ENCODE measurements at regions not wholly inside any gene's neighbourhood (a gene's known extent, or its start where the extent isn't known, plus 50 kb on each side); places are given as distances from the start of the nearest gene placed in this dataset.
"Not testable (repeated sequence)": the region's sequence is repeated elsewhere in the genome, so short reads cannot be mapped to it uniquely, and the experiment has no call there.

DNA sequence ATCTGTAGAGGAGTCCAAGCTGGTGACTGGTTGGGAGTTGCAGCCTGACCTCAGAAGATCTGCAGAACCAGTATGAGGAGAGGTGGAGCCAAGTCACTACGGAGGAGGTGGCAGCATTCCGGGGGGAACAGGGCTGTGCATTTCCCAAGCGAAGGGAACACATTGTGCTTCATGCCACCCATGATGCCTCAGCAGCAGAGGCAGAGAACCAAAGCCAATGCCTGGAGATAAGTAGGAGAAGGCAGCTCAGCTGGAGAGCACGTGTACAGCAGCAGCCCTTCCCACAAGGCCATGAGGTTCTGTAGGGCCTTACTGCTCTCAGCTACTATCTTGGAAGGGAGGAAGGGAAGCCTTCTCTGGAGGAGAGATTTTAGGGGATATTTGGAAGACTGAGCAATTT is 67.2 kb upstream of the LRPPRC start:
- WGBS, 2 donors (ENCODE audit: low coverage in 1 of 2): 83 to 100% methylated on average over 1 to 2 of the region's 4 CpGs
- Histone ChIP-seq H3K27ac (no peak overlapping the region), H3K4me3 (no peak overlapping the region), H3K4me1 (no peaks in the 10 kb centered on the region), H3K27me3 (peaks cover 13% of the 10 kb centered on the region), H3K36me3 (no peaks in the 10 kb centered on the region), H3K9me3 (no peaks in the 10 kb centered on the region)
- ATAC-seq: no peak
- no peak for TF ChIP-seq EP300 (IDR thresholded peaks at IDR 0.05)
- no peak for TF ChIP-seq CTCF (IDR thresholded peaks at IDR 0.05)
- no peak for TF ChIP-seq POLR2AphosphoS5 (IDR thresholded peaks at IDR 0.05)
- TF ChIP-seq POLR2A (IDR thresholded peaks at IDR 0.05): no peak

DNA sequence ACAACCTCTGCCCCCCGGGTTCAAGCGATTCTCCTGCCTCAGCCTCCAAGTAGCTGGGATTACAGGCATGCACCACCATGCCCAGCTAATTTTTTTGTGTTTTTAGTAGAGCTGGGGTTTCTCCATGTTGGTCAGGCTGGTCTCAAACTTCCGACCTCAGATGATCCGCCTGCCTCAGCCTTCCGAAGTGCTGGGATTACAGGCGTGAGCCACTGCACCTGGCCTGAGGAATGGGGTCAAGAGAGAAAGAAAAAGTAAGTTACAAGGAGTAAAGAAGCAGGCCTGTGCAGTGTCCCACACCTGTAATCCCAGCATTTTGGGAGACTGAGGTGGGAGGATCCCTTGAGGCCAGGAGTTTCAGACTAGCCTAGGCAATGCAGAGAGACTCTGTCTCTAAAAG is 68.5 kb upstream of the LRPPRC start:
- H3K27ac ChIP-seq, ATAC-seq, H3K4me1 ChIP-seq, H3K4me3 ChIP-seq, H3K36me3 ChIP-seq, H3K9me3 ChIP-seq: not testable (repeated sequence)
- no CpG with 5 or more reads among the region's 6 CpGs for WGBS, 2 donors (ENCODE audit: low coverage in 1 of 2)
- H3K27me3 ChIP-seq: peaks cover 13% of the 10 kb centered on the region

DNA sequence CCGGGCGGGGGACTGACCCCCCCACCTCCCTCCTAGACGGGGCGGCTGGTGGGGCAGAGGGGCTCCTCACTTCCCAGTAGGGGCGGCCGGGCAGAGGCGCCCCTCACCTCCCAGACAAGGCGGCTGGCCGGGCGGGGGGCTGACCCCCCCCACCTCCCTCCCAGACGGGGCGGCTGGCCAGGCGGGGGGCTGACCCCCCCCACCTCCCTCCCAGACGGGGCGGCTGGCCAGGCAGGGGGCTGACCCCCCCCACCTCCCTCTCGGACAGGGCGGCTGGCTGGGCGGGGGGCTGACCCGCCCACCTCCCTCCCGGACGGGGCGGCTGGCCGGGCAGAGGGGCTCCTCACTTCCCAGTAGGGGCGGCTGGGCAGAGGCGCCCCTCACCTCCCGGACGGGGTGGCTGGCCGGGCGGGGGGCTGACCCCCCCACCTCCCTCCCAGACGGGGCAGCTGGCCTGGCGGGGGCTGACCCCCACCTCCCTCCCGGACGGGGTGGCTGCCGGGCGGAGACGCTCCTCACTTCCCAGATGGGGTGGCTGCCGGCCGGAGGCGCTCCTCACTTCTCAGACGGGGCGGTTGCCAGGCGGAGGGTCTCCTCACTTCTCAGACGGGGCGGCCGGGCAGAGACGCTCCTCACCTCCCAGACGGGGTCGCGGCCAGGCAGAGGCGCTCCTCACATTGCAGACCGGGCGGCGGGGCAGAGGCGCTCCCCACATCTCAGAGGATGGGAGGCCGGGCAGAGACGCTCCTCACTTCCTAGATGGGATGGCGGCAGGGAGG is 71.4 kb upstream of the LRPPRC start:
- not testable (repeated sequence) for H3K4me3 ChIP-seq, H3K36me3 ChIP-seq, H3K9me3 ChIP-seq, ATAC-seq, H3K27ac ChIP-seq, H3K4me1 ChIP-seq
- WGBS, 2 donors (ENCODE audit: low coverage in 1 of 2): no CpG with 5 or more reads among the region's 57 CpGs
- H3K27me3 ChIP-seq: peaks cover 16% of the 10 kb centered on the region

DNA sequence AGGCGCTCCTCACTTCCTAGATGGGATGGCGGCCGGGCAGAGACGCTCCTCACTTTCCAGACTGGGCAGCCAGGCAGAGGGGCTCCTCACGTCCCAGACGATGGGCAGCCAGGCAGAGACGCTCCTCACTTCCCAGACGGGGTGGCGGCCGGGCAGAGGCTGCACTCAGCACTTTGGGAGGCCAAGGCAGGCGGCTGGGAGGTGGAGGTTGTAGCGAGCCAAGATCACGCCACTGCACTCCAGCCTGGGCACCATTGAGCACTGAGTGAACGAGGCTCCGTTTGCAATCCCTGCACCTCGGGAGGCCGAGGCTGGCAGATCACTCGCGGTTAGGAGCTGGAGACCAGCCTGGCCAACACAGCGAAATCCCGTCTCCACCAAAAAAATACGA is 72.0 kb upstream of the LRPPRC start:
- H3K27me3 ChIP-seq: peaks cover 16% of the 10 kb centered on the region
- ATAC-seq, H3K4me3 ChIP-seq, H3K9me3 ChIP-seq, H3K4me1 ChIP-seq, H3K36me3 ChIP-seq, H3K27ac ChIP-seq: not testable (repeated sequence)
- WGBS, 2 donors (ENCODE audit: low coverage in 1 of 2): no CpG with 5 or more reads among the region's 22 CpGs

DNA sequence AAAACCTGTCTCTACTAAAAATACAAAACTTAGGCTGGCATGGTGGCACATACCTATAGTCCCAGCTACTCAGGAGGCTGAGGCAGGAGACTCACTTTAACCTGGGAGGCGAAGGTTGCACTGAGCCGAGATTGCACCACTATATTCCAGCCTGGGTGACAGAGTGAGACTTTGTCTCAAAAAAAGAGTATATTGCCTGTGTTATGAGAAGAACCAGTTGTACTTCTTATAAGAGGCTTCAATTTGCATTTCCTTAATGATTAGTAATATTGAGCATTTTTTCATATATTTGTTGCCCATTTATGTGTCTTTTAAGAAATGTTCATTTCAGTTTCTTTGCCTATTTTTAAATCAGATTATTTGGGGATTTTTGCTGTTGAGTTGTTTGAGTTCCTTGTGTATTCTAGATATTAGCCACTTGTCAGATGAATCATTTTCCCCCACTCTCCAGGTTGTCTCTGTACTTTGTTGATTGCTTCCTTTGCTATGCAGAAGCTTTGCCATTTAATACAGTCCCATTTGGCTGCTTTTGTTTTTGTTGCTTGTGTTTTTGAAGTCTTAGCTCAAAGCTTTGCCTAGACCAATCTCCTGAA is 75.8 kb upstream of the LRPPRC start:
- Histone ChIP-seq H3K27ac (no peak overlapping the region), H3K27me3 (peaks cover 3% of the 10 kb centered on the region)
- TF ChIP-seq CTCF (IDR thresholded peaks at IDR 0.05) (no peak), EP300 (IDR thresholded peaks at IDR 0.05) (no peak), POLR2A (IDR thresholded peaks at IDR 0.05) (no peak), POLR2AphosphoS5 (IDR thresholded peaks at IDR 0.05) (no peak)

DNA sequence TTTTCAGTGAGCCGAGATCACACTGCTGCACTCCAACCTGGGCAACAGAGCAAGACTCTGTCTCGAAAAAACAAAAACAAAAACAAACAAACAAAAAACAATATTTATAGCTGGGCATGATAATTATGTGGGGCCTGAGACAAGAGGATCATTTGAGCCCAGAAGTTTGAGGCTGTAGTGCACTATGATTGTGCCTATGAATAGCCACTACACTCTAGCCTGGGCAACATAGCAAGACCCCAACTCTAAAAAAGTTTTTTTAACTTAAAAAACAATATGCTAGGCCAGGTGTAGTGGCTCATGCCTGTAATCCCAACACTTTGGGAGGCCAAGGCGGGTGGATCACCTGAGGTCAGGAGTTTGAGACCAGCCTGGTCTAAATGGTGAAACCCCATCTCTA is 77.9 kb upstream of the LRPPRC start:
- 83% methylated on average over 2 of the region's 3 CpGs; no CpG with 5 or more reads in 1 of the 2 donors for WGBS, 2 donors (ENCODE audit: low coverage in 1 of 2)
- not testable (repeated sequence) for ATAC-seq, H3K36me3 ChIP-seq, H3K27ac ChIP-seq, H3K4me3 ChIP-seq, H3K4me1 ChIP-seq, H3K9me3 ChIP-seq, H3K27me3 ChIP-seq

More for the DNA sequence above, 75.8 kb upstream of the LRPPRC start:
- 88 to 100% methylated on average over 1 to 2 of the region's 2 CpGs for WGBS, 2 donors (ENCODE audit: low coverage in 1 of 2)
- Histone ChIP-seq H3K4me1 (no peaks in the 10 kb centered on the region), H3K36me3 (no peaks in the 10 kb centered on the region), H3K4me3 (no peak overlapping the region), H3K9me3 (no peaks in the 10 kb centered on the region)
- ATAC-seq: no peak

DNA sequence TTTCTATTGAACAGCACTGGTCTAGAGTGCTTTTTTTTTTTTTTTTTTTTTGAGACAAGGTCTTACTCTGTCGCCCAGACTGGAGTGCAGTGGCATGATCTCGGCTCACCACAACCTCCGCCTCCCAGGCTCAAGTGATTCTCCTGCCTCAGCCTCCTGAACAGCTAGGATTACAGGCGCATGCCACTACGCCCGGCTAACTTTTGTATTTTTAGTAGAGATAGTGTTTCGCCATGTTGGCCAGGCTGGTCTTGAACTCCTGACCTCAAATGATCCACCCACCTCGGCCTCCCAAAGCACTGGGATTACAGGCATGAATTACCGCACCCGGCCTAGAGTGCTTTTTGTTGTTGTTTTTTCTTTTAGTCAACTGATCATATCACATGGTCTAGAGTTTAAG is 79.0 kb upstream of the LRPPRC start:
- H3K4me3 ChIP-seq, H3K9me3 ChIP-seq, H3K27ac ChIP-seq, H3K36me3 ChIP-seq, H3K4me1 ChIP-seq, ATAC-seq, H3K27me3 ChIP-seq: not testable (repeated sequence)
- 91 to 92% methylated on average over 2 to 9 of the region's 10 CpGs for WGBS, 2 donors (ENCODE audit: low coverage in 1 of 2)
